Natural killer cell (primary cell): ENCODE measurements at regions not wholly inside any gene's neighbourhood (a gene's known extent, or its start where the extent isn't known, plus 50 kb on each side); places are given as distances from the start of the nearest gene placed in this dataset.

Source experiments
- ATAC-seq, 3 donors: fragments of 150-1000 bp in 2 of 3; fragments of 200-7000 bp in 1 of 3; cut with Tn5 transposase; 1 replicate in 1 of 3; 2 replicates in 2 of 3; pipeline ENCODE4 v1.10.0; 2021; ENCODE audit warnings: mild to moderate bottlenecking in 2 of 3, moderate library complexity in 2 of 3
- DNase-seq, 2 donors: peaks; one replicate each; pipeline versions ENCODE4 v3.0.0 to v3.0.0-alpha.2; 2013 to 2021; ENCODE audit warnings: mixed read lengths in 1 of 2
- H3K27ac ChIP-seq: one replicate; pipeline ENCODE4 v1.5.1; 2013; ENCODE audit warnings: mild to moderate bottlenecking, low read length
- H3K27me3 ChIP-seq: one replicate; pipeline ENCODE4 v1.6.1; 2013; ENCODE audit warnings: low read length; ENCODE audit not compliant: control insufficient read depth, insufficient read depth
- H3K36me3 ChIP-seq: one replicate; pipeline ENCODE4 v1.6.1; 2013; ENCODE audit warnings: low read length; ENCODE audit not compliant: control insufficient read depth, insufficient read depth
- H3K4me1 ChIP-seq: one replicate; pipeline ENCODE4 v1.6.1; 2013; ENCODE audit warnings: low read length; ENCODE audit not compliant: control insufficient read depth, insufficient read depth
- H3K4me3 ChIP-seq: one replicate; pipeline ENCODE4 v1.5.1; 2013; ENCODE audit warnings: low read length
- H3K9me3 ChIP-seq: one replicate; pipeline ENCODE4 v1.6.1; 2013; ENCODE audit warnings: low read length; ENCODE audit not compliant: control insufficient read depth, insufficient read depth
- H3K27ac Mint-ChIP-seq, 2 donors: one replicate each; pipeline ENCODE4 v1.8.0; 2022; ENCODE audit warnings: mild to moderate bottlenecking in 2 of 2, mixed read lengths in 2 of 2, moderate library complexity in 1 of 2
- H3K27me3 Mint-ChIP-seq, 2 donors: one replicate each; pipeline ENCODE4 v1.8.0; 2022; ENCODE audit warnings: low read depth in 2 of 2, mixed read lengths in 2 of 2
- H3K36me3 Mint-ChIP-seq: one replicate; pipeline ENCODE4 v1.8.0; 2022; ENCODE audit warnings: mixed read lengths
- H3K4me1 Mint-ChIP-seq, 2 donors: one replicate each; pipeline ENCODE4 v1.8.0; 2022; ENCODE audit warnings: mixed read lengths in 2 of 2
- H3K4me3 Mint-ChIP-seq: one replicate; pipeline ENCODE4 v1.8.0; 2022; ENCODE audit warnings: mild to moderate bottlenecking, moderate library complexity, mixed read lengths
- H3K9me3 Mint-ChIP-seq, 2 donors: one replicate each; pipeline ENCODE4 v1.8.0; 2022; ENCODE audit warnings: mixed read lengths in 2 of 2
- CTCF ChIP-seq: fragments of 200-600 bp; IDR thresholded peaks from one replicate; pipeline ENCODE4 v1.8.0; 2022; ENCODE audit warnings: antibody characterized with exemption
- WGBS: methylation state at CpG from one replicate; pipeline ENCODE4 v1.1.7; 2013; ENCODE audit warnings: missing lambda C conversion rate; ENCODE audit not compliant: insufficient coverage; 5-methylcytosine and 5-hydroxymethylcytosine counted together
- intact Hi-C: fragments of 100-400 bp; cut with micrococcal nuclease; formaldehyde crosslinking; loops from one replicate; pipeline ENCODE4 v1.14.2; 2022

GRCh38 chr18:27549335-27550039 is 364.4 kb upstream of the CHST9 start:
- Histone ChIP-seq H3K27ac (no peak overlapping the region), H3K36me3 (no peaks in the 10 kb centered on the region), H3K9me3 (no peaks in the 10 kb centered on the region), H3K4me1 (no peaks in the 10 kb centered on the region), H3K4me3 (no peak overlapping the region), H3K27me3 (no peaks in the 10 kb centered on the region)
- no peak overlapping the region for H3K4me3 Mint-ChIP-seq
- H3K27me3 Mint-ChIP-seq = no peaks in the 10 kb centered on the region
- ATAC-seq = no peak
- no peak for TF ChIP-seq CTCF
- intact Hi-C loops = no loop called here
- peaks cover 12 to 20% of the 10 kb centered on the region in 2 donors for H3K9me3 Mint-ChIP-seq
- DNase-seq = no peak
- peaks cover 6% of the 10 kb centered on the region for H3K36me3 Mint-ChIP-seq
- no peak overlapping the region for H3K27ac Mint-ChIP-seq
- no peaks in the 10 kb centered on the region for H3K4me1 Mint-ChIP-seq
- 71% methylated on average over 5 of the region's 6 CpGs for WGBS

DNA sequence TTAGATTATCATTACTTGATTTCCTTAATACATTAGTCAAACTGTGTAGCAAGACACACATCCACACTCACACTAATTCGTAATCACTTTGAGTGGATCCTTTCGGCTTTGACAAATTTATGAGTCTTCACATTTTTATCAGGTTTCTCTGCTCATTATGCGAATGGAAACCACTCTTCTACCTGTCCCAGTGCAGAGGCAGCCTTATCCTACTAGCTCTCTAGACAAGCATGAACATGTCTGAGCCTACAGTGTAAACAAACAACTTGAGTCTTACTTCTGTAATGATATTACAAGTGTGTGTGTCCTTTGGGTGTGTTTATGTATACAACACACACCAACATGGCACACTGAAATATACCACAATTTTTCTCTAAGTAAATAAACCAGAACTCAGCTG is 361.9 kb upstream of the CHST9 start:
- no peak for ATAC-seq
- Mint-ChIP-seq H3K27ac (no peak overlapping the region), H3K4me1 (no peaks in the 10 kb centered on the region), H3K36me3 (peaks cover 6% of the 10 kb centered on the region), H3K4me3 (no peak overlapping the region), H3K9me3 (peaks cover 6 to 22% of the 10 kb centered on the region in 2 donors), H3K27me3 (no peaks in the 10 kb centered on the region)
- no peak for DNase-seq
- intact Hi-C loops = no loop called here
- no peaks in the 10 kb centered on the region for H3K27me3 ChIP-seq
- H3K27ac ChIP-seq = no peak overlapping the region
- H3K9me3 ChIP-seq = no peaks in the 10 kb centered on the region
- no peaks in the 10 kb centered on the region for H3K36me3 ChIP-seq
- no peak overlapping the region for H3K4me3 ChIP-seq
- 92% methylated on average over 3 of the region's 3 CpGs for WGBS
- TF ChIP-seq CTCF = no peak
- H3K4me1 ChIP-seq = no peaks in the 10 kb centered on the region

DNA sequence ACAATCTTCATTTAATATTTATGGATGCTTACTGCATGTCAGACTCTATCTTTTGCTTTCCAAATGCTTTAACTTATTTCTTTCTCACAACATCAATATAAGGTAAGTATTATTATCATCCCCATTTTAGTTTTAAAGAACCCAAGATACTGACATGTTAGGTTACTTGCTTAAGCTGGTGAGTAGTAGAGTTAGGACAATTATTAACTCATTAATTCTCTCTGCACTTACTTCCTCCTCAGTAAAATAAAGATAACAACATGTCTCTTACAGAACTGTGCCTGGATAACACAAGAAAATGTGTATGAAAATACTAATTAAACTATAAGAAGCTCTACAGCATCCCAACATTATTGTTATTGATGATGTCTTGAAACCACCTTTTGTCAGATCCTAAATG is 359.1 kb upstream of the CHST9 start:
- no peak overlapping the region for H3K27ac ChIP-seq
- intact Hi-C loops = no loop called here
- H3K4me3 Mint-ChIP-seq = no peak overlapping the region
- no peak overlapping the region for H3K27ac Mint-ChIP-seq
- H3K27me3 ChIP-seq = no peaks in the 10 kb centered on the region
- no peaks in the 10 kb centered on the region for H3K4me1 ChIP-seq
- H3K9me3 Mint-ChIP-seq = peaks cover 8 to 15% of the 10 kb centered on the region in 2 donors
- H3K9me3 ChIP-seq = no peaks in the 10 kb centered on the region
- H3K4me3 ChIP-seq = no peak overlapping the region
- no peaks in the 10 kb centered on the region for H3K27me3 Mint-ChIP-seq
- H3K36me3 ChIP-seq = no peaks in the 10 kb centered on the region
- no peak for TF ChIP-seq CTCF
- H3K36me3 Mint-ChIP-seq = no peaks in the 10 kb centered on the region
- DNase-seq = no peak
- ATAC-seq = no peak
- no peaks in the 10 kb centered on the region for H3K4me1 Mint-ChIP-seq

DNA sequence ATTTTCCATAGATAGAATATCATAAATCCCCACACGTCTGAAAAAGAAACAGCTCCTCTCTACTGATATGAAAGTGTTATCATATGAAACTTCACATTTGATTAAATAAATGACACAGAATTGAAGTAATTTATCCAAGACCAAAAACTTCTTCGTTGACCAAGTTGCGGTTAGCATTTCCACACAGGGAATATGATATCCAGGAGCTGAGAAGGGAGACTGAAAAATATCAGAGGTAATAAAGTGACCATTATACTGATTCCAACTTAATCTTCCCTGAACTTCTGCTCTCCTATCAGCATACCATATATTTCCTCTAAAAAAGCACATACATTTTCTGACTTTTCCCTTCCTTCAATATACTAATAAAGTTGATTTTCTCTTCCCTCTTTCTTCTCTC is 356.2 kb upstream of the CHST9 start:
- no peaks in the 10 kb centered on the region for H3K27me3 Mint-ChIP-seq
- no peak for ATAC-seq
- H3K4me3 Mint-ChIP-seq = no peak overlapping the region
- no peak for DNase-seq
- H3K4me1 Mint-ChIP-seq = no peaks in the 10 kb centered on the region
- Histone ChIP-seq H3K27ac (no peak overlapping the region), H3K4me1 (no peaks in the 10 kb centered on the region), H3K9me3 (no peaks in the 10 kb centered on the region), H3K27me3 (no peaks in the 10 kb centered on the region), H3K4me3 (no peak overlapping the region), H3K36me3 (no peaks in the 10 kb centered on the region)
- H3K36me3 Mint-ChIP-seq = no peaks in the 10 kb centered on the region
- intact Hi-C loops = no loop called here
- H3K27ac Mint-ChIP-seq = no peak overlapping the region
- 100% methylated on average over 1 of the region's 3 CpGs for WGBS
- TF ChIP-seq CTCF = no peak
- H3K9me3 Mint-ChIP-seq = peaks cover 9 to 15% of the 10 kb centered on the region in 2 donors
